ENCODE measurements at regions not wholly inside any gene's neighbourhood (a gene's known extent, or its start where the extent isn't known, plus 50 kb on each side); places are given as distances from the start of the nearest gene placed in this dataset.
"Not testable (repeated sequence)": the region's sequence is repeated elsewhere in the genome, so short reads cannot be mapped to it uniquely, and the experiment has no call there.

- DNase-seq: no peak
Measured at GRCh38 chr1:29767769-29768425, 531.6 kb downstream of the PTPRU start.

- DNase-seq: no peak
Measured at GRCh38 chr1:29767088-29767685, 530.9 kb downstream of the PTPRU start.

GRCh38 chr1:29762635-29763034 lies 526.3 kb downstream of the PTPRU start:
- DNase-seq: no peak

GRCh38 chr1:29761159-29761928 lies 525.0 kb downstream of the PTPRU start:
- DNase-seq: no peak

GRCh38 chr1:29760067-29760564 lies 523.8 kb downstream of the PTPRU start:
- no peak for DNase-seq

GRCh38 chr1:29758781-29759499 lies 522.6 kb downstream of the PTPRU start:
- no peak for DNase-seq

- DNase-seq: no peak
Measured at GRCh38 chr1:29757866-29758780, 521.8 kb downstream of the PTPRU start.

GRCh38 chr1:29756901-29757725 lies 520.8 kb downstream of the PTPRU start:
- no peak for DNase-seq

- no peak for DNase-seq
Measured at GRCh38 chr1:29756498-29756897, 520.2 kb downstream of the PTPRU start.

GRCh38 chr1:29756085-29756484 lies 519.8 kb downstream of the PTPRU start:
- DNase-seq: no peak

GRCh38 chr1:29755412-29756015 lies 519.2 kb downstream of the PTPRU start:
- not testable (repeated sequence) for DNase-seq

- no peak for DNase-seq
Measured at GRCh38 chr1:29754573-29755375, 518.5 kb downstream of the PTPRU start.

GRCh38 chr1:29753771-29754572 lies 517.6 kb downstream of the PTPRU start:
- no peak for DNase-seq

GRCh38 chr1:29753244-29753643 lies 516.9 kb downstream of the PTPRU start:
- no peak for DNase-seq

- DNase-seq: no peak
Measured at GRCh38 chr1:29752141-29752540, 515.8 kb downstream of the PTPRU start.

GRCh38 chr1:29749024-29749945 lies 513.0 kb downstream of the PTPRU start:
- DNase-seq: no peak

- no peak for DNase-seq
Measured at GRCh38 chr1:29747196-29747595, 510.9 kb downstream of the PTPRU start.
